ENCODE measurements at regions not wholly inside any gene's neighbourhood (a gene's known extent, or its start where the extent isn't known, plus 50 kb on each side); places are given as distances from the start of the nearest gene placed in this dataset.
"Not testable (repeated sequence)": the region's sequence is repeated elsewhere in the genome, so short reads cannot be mapped to it uniquely, and the experiment has no call there.

DNA sequence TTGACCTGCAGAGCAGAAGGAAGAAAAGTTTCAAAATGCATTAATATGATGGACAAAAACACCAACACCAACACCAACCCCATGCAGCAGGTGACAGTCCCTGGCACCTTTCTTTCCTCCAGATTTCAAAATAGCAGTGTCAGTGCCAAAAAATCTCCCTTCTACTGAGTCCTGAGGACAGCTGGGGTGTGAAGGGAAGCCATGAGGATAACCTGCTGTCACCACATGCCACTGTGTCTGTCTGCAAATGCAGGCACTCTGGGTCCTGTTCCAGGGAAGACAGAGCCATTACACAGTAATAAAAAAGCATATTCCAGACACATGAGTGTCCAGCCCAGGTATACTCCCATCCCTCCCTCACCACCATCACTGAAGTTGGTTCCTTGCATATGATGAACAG lies 187.5 kb downstream of the BMP15 start:
- no peak overlapping the region for H3K4me3 ChIP-seq (replicated peaks in 1 of 3)
- no peak overlapping the region for H3K27ac ChIP-seq
- H3K9me3 ChIP-seq: no peaks in the 10 kb centered on the region
- no peaks in the 10 kb centered on the region for H3K36me3 ChIP-seq
- no peak for TF ChIP-seq POLR2A (IDR thresholded peaks at IDR 0.05)
- no peaks in the 10 kb centered on the region for H3K27me3 ChIP-seq
- intact Hi-C loops (cut with DNase I): no loop called here
- H3K4me1 ChIP-seq: no peaks in the 10 kb centered on the region
- DNase-seq: no peak

GRCh38 chrX:51119058-51119926 lies 208.8 kb downstream of the BMP15 start:
- DNase-seq; H3K36me3 ChIP-seq; H3K9me3 ChIP-seq; H3K4me3 ChIP-seq (replicated peaks in 1 of 3); H3K27ac ChIP-seq; H3K27me3 ChIP-seq; intact Hi-C loops (cut with DNase I); H3K4me1 ChIP-seq: not testable (repeated sequence)
- WGBS, 2 donors: 100% methylated on average over 2 to 3 of the region's 52 CpGs

- H3K4me3 ChIP-seq (replicated peaks in 1 of 3); H3K36me3 ChIP-seq; intact Hi-C loops (cut with DNase I); H3K9me3 ChIP-seq; H3K27ac ChIP-seq; H3K4me1 ChIP-seq; DNase-seq; H3K27me3 ChIP-seq: not testable (repeated sequence)
- WGBS, 2 donors: 100% methylated on average over 1 of the region's 4 CpGs; no CpG with 5 or more reads in 1 of the 2 donors
Observed at GRCh38 chrX:51125743-51126142, 206.9 kb upstream of the NUDT10 start.

GRCh38 chrX:51144828-51145442 lies 187.7 kb upstream of the NUDT10 start:
- Histone ChIP-seq H3K27ac (no peak overlapping the region), H3K36me3 (no peaks in the 10 kb centered on the region), H3K4me1 (no peaks in the 10 kb centered on the region), H3K4me3 (replicated peaks in 1 of 3) (no peak overlapping the region), H3K27me3 (no peaks in the 10 kb centered on the region), H3K9me3 (no peaks in the 10 kb centered on the region)
- 20% methylated on average over 1 of the region's 3 CpGs; no CpG with 5 or more reads in 1 of the 2 donors for WGBS, 2 donors
- peak; percentile 9 to 24 for DNase-seq
- intact Hi-C loops (cut with DNase I): no loop called here
- TF ChIP-seq POLR2A (IDR thresholded peaks at IDR 0.05) (no peak), CTCF (IDR thresholded peaks at IDR 0.05) (peak in 3 of 6 experiments; percentile 34 to 51 (median 44))

- WGBS, 2 donors: 19 to 28% methylated on average over 2 of the region's 2 CpGs
- intact Hi-C loops (cut with DNase I): no loop called here
- TF ChIP-seq CTCF (IDR thresholded peaks at IDR 0.05): no peak
- no peak for TF ChIP-seq POLR2A (IDR thresholded peaks at IDR 0.05)
- H3K36me3 ChIP-seq: no peaks in the 10 kb centered on the region
- peak in 1 of 2 donors; percentile 1 for DNase-seq
- no peaks in the 10 kb centered on the region for H3K4me1 ChIP-seq
- no peak overlapping the region for H3K27ac ChIP-seq
- no peaks in the 10 kb centered on the region for H3K27me3 ChIP-seq
- H3K9me3 ChIP-seq: no peaks in the 10 kb centered on the region
- no peak overlapping the region for H3K4me3 ChIP-seq (replicated peaks in 1 of 3)
Observed at GRCh38 chrX:51148848-51149247, 183.8 kb upstream of the NUDT10 start.

GRCh38 chrX:51151734-51152133 lies 180.9 kb upstream of the NUDT10 start:
- intact Hi-C loops (cut with DNase I): no loop called here
- no peak overlapping the region for H3K4me3 ChIP-seq (replicated peaks in 1 of 3)
- H3K27me3 ChIP-seq: no peaks in the 10 kb centered on the region
- no peaks in the 10 kb centered on the region for H3K9me3 ChIP-seq
- no peak for DNase-seq
- H3K27ac ChIP-seq: no peak overlapping the region
- no peaks in the 10 kb centered on the region for H3K36me3 ChIP-seq
- no peaks in the 10 kb centered on the region for H3K4me1 ChIP-seq
- TF ChIP-seq CTCF (IDR thresholded peaks at IDR 0.05): no peak
- no peak for TF ChIP-seq POLR2A (IDR thresholded peaks at IDR 0.05)
- WGBS, 2 donors: 56 to 79% methylated on average over 1 of the region's 1 CpG

Data from thyroid gland (tissue), 4 donors.